ENCODE measurements at regions not wholly inside any gene's neighbourhood (a gene's known extent, or its start where the extent isn't known, plus 50 kb on each side); places are given as distances from the start of the nearest gene placed in this dataset.

DNA sequence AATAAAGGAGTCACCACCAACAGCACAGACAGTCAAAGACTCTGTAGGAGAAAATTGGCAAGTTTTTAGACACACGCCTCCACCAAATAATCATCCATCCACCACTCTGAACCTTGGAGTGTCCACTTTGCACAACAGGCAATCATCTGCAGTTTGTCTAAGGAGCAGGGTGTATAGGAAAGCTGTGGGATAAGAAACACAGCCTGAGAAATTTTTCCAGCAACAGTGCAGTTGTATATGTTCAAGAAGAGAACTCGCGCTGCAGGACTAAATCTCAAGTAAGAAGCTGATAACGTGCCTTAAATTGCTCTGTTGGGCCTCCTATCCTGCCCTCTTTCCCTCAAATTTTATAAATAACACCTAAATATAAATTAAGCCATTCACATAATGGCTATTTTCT lies 136.7 kb upstream of the PPARGC1A start:
- Histone ChIP-seq H3K14ac (ENCODE audit: insufficient read length) (no peak overlapping the region), H3K4ac (replicated peaks; ENCODE audit: insufficient read length, low read depth, low read length) (no peak overlapping the region), H2AFZ (ENCODE audit: low read length) (no peak overlapping the region), H4K91ac (replicated peaks; ENCODE audit: insufficient read length, low read length) (no peak overlapping the region), H2BK120ac (replicated peaks; ENCODE audit: low read depth, low read length) (no peak overlapping the region), H2AK5ac (ENCODE audit: low read depth, low read length) (no peak overlapping the region), H2BK12ac (ENCODE audit: low read depth, low read length) (no peak overlapping the region), H2BK15ac (ENCODE audit: low read length) (no peak overlapping the region), H3K9ac (replicated peaks in 1 of 4; ENCODE audit: extremely low read depth in 1 of 4, low read depth in 3 of 4, low read length in 3 of 4) (no peak overlapping the region), H3K18ac (ENCODE audit: extremely low read depth, low read length) (no peak overlapping the region), H3K27ac (ENCODE audit: low read depth, low read length) (no peak overlapping the region), H3K4me3 (ENCODE audit: extremely low read depth in 1 of 4, insufficient read depth in 2 of 4, low read depth in 3 of 4, low read length in 4 of 4) (no peak overlapping the region), H3K23ac (ENCODE audit: insufficient read length) (no peak overlapping the region), H4K20me1 (replicated peaks in 1 of 2; ENCODE audit: control insufficient read depth in 1 of 2, insufficient read depth in 2 of 2, low read length in 2 of 2) (no peaks in the 10 kb centered on the region), H4K8ac (ENCODE audit: extremely low read depth, insufficient read depth, low read length) (no peak overlapping the region), H3K4me2 (ENCODE audit: insufficient read depth in 1 of 2, low read depth in 2 of 2, low read length in 2 of 2) (no peak overlapping the region), H2BK5ac (ENCODE audit: low read depth, low read length) (no peak overlapping the region), H3K9me3 (ENCODE audit: insufficient read depth in 2 of 2, low read depth in 1 of 2, low read length in 1 of 2) (no peaks in the 10 kb centered on the region), H3K23me2 (ENCODE audit: low read depth, low read length) (no peaks in the 10 kb centered on the region), H3K79me1 (ENCODE audit: low read depth, low read length) (no peaks in the 10 kb centered on the region; the same call in 1 of the 2 replicates), H4K5ac (ENCODE audit: insufficient read length, low read depth, low read length) (no peak overlapping the region), H3K27me3 (replicated peaks in 1 of 4; ENCODE audit: control insufficient read depth in 3 of 4, extremely low read depth in 1 of 4, insufficient read depth in 3 of 4, low read length in 3 of 4) (no peaks in the 10 kb centered on the region), H3K36me3 (ENCODE audit: control insufficient read depth in 2 of 4, insufficient read depth in 4 of 4, low read length in 3 of 4) (no peaks in the 10 kb centered on the region; a peak in 1 of 8 replicates), H3K79me2 (ENCODE audit: control insufficient read depth in 1 of 2, insufficient read depth in 2 of 2, low read length in 2 of 2) (no peaks in the 10 kb centered on the region), H2BK20ac (ENCODE audit: low read length) (no peak overlapping the region), H3K56ac (replicated peaks; ENCODE audit: insufficient read length, low read depth, low read length) (no peak overlapping the region), H3K4me1 (replicated peaks in 1 of 4; ENCODE audit: control insufficient read depth in 3 of 4, insufficient read depth in 4 of 4, low read length in 3 of 4) (no peaks in the 10 kb centered on the region)
- FAIRE-seq (no peak), DNase-seq (ENCODE audit: low read depth in 1 of 2, low spot score in 2 of 2) (no peak)
- POLR2A ChIA-PET (ENCODE audit: partially characterized antibody), result no interaction called here
- CTCF ChIA-PET (ENCODE audit: partially characterized antibody), result interaction anchor here (0.6 to 1.1 kb wide), 2 partner anchors 9 to 167 kb away, joined by 3 read pairs; no protein-coding TSS in a partner anchor
- WGBS, 2 experiments (ENCODE audit: extremely low coverage in 1 of 2, insufficient coverage in 1 of 2, insufficient read length in 1 of 2, insufficient replicate concordance in 2 of 2, low coverage in 1 of 2, low lambda C conversion rate in 2 of 2, missing lambda C conversion rate in 1 of 2), result 88% methylated on average over 4 of the region's 4 CpGs; no CpG with 5 or more reads in 1 of the 2 experiments
- no peak for TF ChIP-seq RFX5 (IDR thresholded peaks at IDR 0.05; ENCODE audit: borderline replicate concordance, low read depth, low read length)
- no peak for TF ChIP-seq SUZ12 (IDR thresholded peaks at IDR 0.05; ENCODE audit: low read length)
- TF ChIP-seq KDM4A (IDR thresholded peaks at IDR 0.05; ENCODE audit: low read depth, low read length, severe bottlenecking), result no peak
- no peak for TF ChIP-seq GABPA (IDR thresholded peaks at IDR 0.05; ENCODE audit: borderline replicate concordance, insufficient read depth, low read length)
- no peak for TF ChIP-seq MAFK (IDR thresholded peaks at IDR 0.05; ENCODE audit: low read depth, low read length)
- no peak for TF ChIP-seq CBX8 (IDR thresholded peaks at IDR 0.05; ENCODE audit: borderline replicate concordance, low read depth, low read length)
